Fibroblast of pulmonary artery (primary cell): ENCODE measurements at regions not wholly inside any gene's neighbourhood (a gene's known extent, or its start where the extent isn't known, plus 50 kb on each side); places are given as distances from the start of the nearest gene placed in this dataset.

Experiments used
- DNase-seq: peaks from one replicate; pipeline ENCODE4 v3.0.0-alpha.2; 2010; ENCODE audit warnings: low read depth
- H3K4me3 ChIP-seq: replicated peaks from 2 replicates; pipeline ENCODE4 v1.5.1; 2011; ENCODE audit warnings: low read depth, mild to moderate bottlenecking, control low read depth, low read length, moderate library complexity
- TF ChIP-seq, protein P1 (sequence below): IDR thresholded peaks from 2 replicates; pipeline ENCODE4 v1.5.1; 2011; ENCODE audit warnings: mild to moderate bottlenecking, control low read depth, low read length, inconsistent platforms; ENCODE audit errors: missing control alignments

GRCh38 chr15:69653306-69653705 is 200.7 kb downstream of the RPLP1 start:
- no peak overlapping the region for H3K4me3 ChIP-seq
- TF ChIP-seq, protein P1, sequence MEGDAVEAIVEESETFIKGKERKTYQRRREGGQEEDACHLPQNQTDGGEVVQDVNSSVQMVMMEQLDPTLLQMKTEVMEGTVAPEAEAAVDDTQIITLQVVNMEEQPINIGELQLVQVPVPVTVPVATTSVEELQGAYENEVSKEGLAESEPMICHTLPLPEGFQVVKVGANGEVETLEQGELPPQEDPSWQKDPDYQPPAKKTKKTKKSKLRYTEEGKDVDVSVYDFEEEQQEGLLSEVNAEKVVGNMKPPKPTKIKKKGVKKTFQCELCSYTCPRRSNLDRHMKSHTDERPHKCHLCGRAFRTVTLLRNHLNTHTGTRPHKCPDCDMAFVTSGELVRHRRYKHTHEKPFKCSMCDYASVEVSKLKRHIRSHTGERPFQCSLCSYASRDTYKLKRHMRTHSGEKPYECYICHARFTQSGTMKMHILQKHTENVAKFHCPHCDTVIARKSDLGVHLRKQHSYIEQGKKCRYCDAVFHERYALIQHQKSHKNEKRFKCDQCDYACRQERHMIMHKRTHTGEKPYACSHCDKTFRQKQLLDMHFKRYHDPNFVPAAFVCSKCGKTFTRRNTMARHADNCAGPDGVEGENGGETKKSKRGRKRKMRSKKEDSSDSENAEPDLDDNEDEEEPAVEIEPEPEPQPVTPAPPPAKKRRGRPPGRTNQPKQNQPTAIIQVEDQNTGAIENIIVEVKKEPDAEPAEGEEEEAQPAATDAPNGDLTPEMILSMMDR: no peak
- no peak for DNase-seq

DNA sequence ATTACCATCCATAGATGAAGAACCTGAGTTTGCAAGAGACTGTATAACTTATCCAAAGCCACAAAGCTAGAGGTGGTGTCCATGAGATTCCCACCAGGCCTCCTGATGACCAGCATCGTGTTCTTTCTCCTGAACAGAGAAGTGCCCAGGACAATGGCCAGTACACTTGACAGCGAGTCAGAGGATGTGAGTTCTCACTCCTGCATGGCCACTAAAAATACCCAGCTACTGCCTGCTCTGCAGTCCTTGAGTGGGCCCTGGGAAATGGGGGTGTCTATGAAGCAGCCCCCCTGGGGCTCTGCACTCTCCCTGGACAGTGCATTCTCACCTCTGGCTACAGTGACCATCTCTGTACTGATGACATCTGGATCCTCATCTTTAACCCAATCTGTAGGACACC is 201.2 kb downstream of the RPLP1 start:
- TF ChIP-seq, protein P1: no peak

DNA sequence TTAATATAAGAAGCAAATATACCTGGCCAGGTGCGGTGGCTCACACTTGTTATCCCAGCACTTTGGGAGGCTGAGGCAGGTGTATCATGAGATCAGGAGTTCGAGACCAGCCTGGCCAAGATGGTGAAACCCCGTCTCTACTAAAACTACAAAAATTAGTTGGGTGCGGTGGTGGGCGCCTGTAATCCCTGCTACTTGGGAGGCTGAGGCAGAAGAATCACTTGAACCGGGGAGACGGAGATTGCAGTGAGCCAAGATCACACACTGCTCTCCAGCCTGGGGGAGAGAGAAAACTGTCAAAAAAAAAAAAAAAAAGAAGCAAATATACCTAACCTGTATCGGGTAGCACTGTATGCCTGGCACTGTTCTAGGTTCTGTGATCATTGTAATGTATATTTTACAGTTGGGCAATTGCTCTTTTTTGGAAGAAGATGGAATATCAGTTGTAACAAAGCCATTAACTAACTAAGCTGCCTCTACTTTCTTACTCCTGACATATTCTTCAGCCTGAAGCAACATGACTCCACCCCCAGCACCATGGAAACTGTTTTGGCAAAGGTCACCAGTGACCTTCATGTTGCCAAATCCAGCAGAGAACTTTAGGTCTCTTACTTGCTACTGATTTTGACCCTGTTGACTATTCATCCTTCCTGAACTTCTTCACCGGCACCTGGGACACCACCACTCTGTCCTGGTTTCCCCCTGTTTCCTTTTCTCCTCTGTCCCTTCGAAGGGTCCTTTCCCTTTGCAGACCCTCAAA is 203.8 kb downstream of the RPLP1 start:
- no peak overlapping the region for H3K4me3 ChIP-seq
- TF ChIP-seq, protein P1: no peak
- DNase-seq: no peak

More for the DNA sequence above, 201.2 kb downstream of the RPLP1 start:
- no peak overlapping the region for H3K4me3 ChIP-seq
- DNase-seq: no peak

- no peak for DNase-seq
- H3K4me3 ChIP-seq: no peak overlapping the region
- TF ChIP-seq, protein P1: no peak
Observed at GRCh38 chr15:69657626-69658025, 205.0 kb downstream of the RPLP1 start.

DNA sequence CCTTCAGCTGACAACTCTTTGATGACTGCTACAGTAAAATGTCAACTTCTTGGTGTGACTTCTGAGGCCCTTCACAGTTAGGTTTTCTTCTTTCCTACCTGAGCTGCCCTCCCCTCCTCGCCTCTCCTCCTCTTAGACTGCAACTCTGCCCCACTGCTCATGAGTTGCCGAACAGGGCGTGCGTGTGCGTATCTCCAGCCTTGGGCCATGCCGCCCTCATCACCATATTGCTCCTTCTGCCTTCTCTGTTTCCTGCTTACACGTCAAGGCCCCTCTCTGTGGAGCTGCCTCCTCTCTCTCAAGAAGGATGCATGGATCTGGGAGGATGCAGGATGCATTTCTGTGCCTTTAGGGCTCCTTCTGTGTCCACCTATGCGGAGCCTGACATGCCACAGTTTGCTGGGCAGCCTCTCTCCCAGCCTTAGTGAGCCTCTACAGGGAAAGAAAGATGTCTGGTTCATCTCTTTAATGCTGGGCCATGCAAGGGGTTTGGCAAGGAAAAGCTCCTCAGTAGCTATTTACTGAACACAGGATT is 205.9 kb downstream of the RPLP1 start:
- no peak for DNase-seq
- TF ChIP-seq, protein P1: no peak
- no peak overlapping the region for H3K4me3 ChIP-seq

DNA sequence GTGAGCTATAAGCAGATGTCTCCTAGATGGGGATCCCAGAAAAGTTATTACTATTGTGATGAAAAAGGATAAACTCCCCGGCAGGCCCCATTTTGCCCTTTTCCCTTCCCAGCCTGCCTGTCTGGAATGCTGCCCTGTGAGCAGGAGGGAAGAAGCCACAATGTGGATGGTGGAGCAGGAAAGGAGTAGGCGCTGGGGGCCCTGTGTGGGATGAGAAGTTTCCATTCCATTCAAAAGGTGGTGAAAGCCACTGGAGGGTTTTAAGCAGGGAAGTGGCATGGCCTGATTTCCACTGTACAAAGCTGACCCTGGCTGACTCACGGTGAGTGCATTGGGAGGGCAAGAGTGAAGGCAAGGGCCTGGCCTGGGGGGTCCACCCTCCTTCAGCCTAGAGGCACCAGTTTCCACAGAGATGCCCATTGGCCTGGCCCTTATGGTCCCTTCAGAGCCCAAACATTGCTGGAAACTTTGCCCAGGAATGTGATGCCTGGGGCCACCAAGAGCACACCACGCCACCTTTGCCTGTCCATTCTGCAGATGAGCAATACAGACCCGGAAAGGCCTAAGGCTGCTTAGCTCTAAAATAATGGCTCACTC is 206.9 kb downstream of the RPLP1 start:
- TF ChIP-seq, protein P1: no peak
- DNase-seq: no peak
- no peak overlapping the region for H3K4me3 ChIP-seq
